ENCODE measurements at regions not wholly inside any gene's neighbourhood (a gene's known extent, or its start where the extent isn't known, plus 50 kb on each side); places are given as distances from the start of the nearest gene placed in this dataset.

- Mint-ChIP-seq H3K9me3 (peaks cover 11 to 27% (median 15%) of the 10 kb centered on the region in 5 donors), H3K4me3 (no peak overlapping the region), H3K27me3 (no peaks in the 10 kb centered on the region), H3K27ac (no peak overlapping the region), H3K36me3 (no peaks in the 10 kb centered on the region), H3K4me1 (no peaks in the 10 kb centered on the region)
- Histone ChIP-seq H3K4me1 (ENCODE audit: insufficient read depth, low read length) (no peaks in the 10 kb centered on the region), H3K27ac (ENCODE audit: low read depth, low read length) (no peak overlapping the region), H3K27me3 (ENCODE audit: insufficient read depth, low read length, poor library complexity, severe bottlenecking) (no peaks in the 10 kb centered on the region), H3K9me3 (ENCODE audit: low read length) (no peaks in the 10 kb centered on the region), H3K4me3 (ENCODE audit: low read length) (no peak overlapping the region), H3K36me3 (ENCODE audit: insufficient read depth, low read length) (no peaks in the 10 kb centered on the region)
- DNase-seq, result no peak
- ChIA-PET CTCF (no interaction called here), POLR2A (no interaction called here)
Observed at GRCh38 chr3:145359040-145359439, 801.9 kb downstream of the PLOD2 start.

- H3K36me3 ChIP-seq (ENCODE audit: insufficient read depth, low read length), result no peaks in the 10 kb centered on the region
- Mint-ChIP-seq H3K27me3 (no peaks in the 10 kb centered on the region), H3K4me3 (no peak overlapping the region), H3K4me1 (no peaks in the 10 kb centered on the region), H3K9me3 (peaks cover 4 to 14% (median 13%) of the 10 kb centered on the region in 5 donors), H3K27ac (no peak overlapping the region), H3K36me3 (no peaks in the 10 kb centered on the region)
- no peaks in the 10 kb centered on the region for H3K9me3 ChIP-seq (ENCODE audit: low read length)
- no peak overlapping the region for H3K27ac ChIP-seq (ENCODE audit: low read depth, low read length)
- DNase-seq, result no peak
- ChIA-PET CTCF (no interaction called here), POLR2A (no interaction called here)
- H3K4me1 ChIP-seq (ENCODE audit: insufficient read depth, low read length), result no peaks in the 10 kb centered on the region
- H3K4me3 ChIP-seq (ENCODE audit: low read length), result no peak overlapping the region
- no peaks in the 10 kb centered on the region for H3K27me3 ChIP-seq (ENCODE audit: insufficient read depth, low read length, poor library complexity, severe bottlenecking)
Observed at GRCh38 chr3:145368748-145369147, 792.2 kb downstream of the PLOD2 start.

- no peak overlapping the region for H3K27ac ChIP-seq (ENCODE audit: low read depth, low read length)
- CTCF ChIA-PET, result no interaction called here
- no peak for DNase-seq
- H3K27me3 ChIP-seq (ENCODE audit: insufficient read depth, low read length, poor library complexity, severe bottlenecking), result no peaks in the 10 kb centered on the region
- no peaks in the 10 kb centered on the region for H3K27me3 Mint-ChIP-seq
- H3K4me1 ChIP-seq (ENCODE audit: insufficient read depth, low read length), result no peaks in the 10 kb centered on the region
- H3K4me3 Mint-ChIP-seq, result no peak overlapping the region
- POLR2A ChIA-PET, result no interaction called here
- H3K9me3 Mint-ChIP-seq, result peaks cover 4 to 16% (median 8%) of the 10 kb centered on the region in 5 donors
- no peak overlapping the region for H3K27ac Mint-ChIP-seq
- no peaks in the 10 kb centered on the region for H3K9me3 ChIP-seq (ENCODE audit: low read length)
- no peaks in the 10 kb centered on the region for H3K36me3 ChIP-seq (ENCODE audit: insufficient read depth, low read length)
- no peak overlapping the region for H3K4me3 ChIP-seq (ENCODE audit: low read length)
- H3K4me1 Mint-ChIP-seq, result no peaks in the 10 kb centered on the region
- no peaks in the 10 kb centered on the region for H3K36me3 Mint-ChIP-seq
Observed at GRCh38 chr3:145370870-145371269, 790.1 kb downstream of the PLOD2 start.

- no peaks in the 10 kb centered on the region for H3K27me3 ChIP-seq (ENCODE audit: insufficient read depth, low read length, poor library complexity, severe bottlenecking)
- no peaks in the 10 kb centered on the region for H3K36me3 ChIP-seq (ENCODE audit: insufficient read depth, low read length)
- H3K4me1 ChIP-seq (ENCODE audit: insufficient read depth, low read length), result no peaks in the 10 kb centered on the region
- no peak for DNase-seq
- no peaks in the 10 kb centered on the region for H3K27me3 Mint-ChIP-seq
- no peaks in the 10 kb centered on the region for H3K36me3 Mint-ChIP-seq
- CTCF ChIA-PET, result no interaction called here
- no peak overlapping the region for H3K27ac Mint-ChIP-seq
- H3K4me3 Mint-ChIP-seq, result no peak overlapping the region
- H3K4me1 Mint-ChIP-seq, result no peaks in the 10 kb centered on the region
- H3K9me3 Mint-ChIP-seq, result peaks cover 0 to 25% (median 11%) of the 10 kb centered on the region in 5 donors
- H3K4me3 ChIP-seq (ENCODE audit: low read length), result no peak overlapping the region
- no peak overlapping the region for H3K27ac ChIP-seq (ENCODE audit: low read depth, low read length)
- H3K9me3 ChIP-seq (ENCODE audit: low read length), result no peaks in the 10 kb centered on the region
- POLR2A ChIA-PET, result no interaction called here
Observed at GRCh38 chr3:145377301-145377700, 783.7 kb downstream of the PLOD2 start.

- H3K9me3 ChIP-seq (ENCODE audit: low read length), result no peaks in the 10 kb centered on the region
- DNase-seq, result no peak
- Mint-ChIP-seq H3K27ac (no peak overlapping the region), H3K36me3 (no peaks in the 10 kb centered on the region), H3K27me3 (no peaks in the 10 kb centered on the region), H3K4me3 (no peak overlapping the region), H3K4me1 (no peaks in the 10 kb centered on the region), H3K9me3 (peaks cover 0 to 17% (median 9%) of the 10 kb centered on the region in 5 donors)
- H3K4me1 ChIP-seq (ENCODE audit: insufficient read depth, low read length), result no peaks in the 10 kb centered on the region
- POLR2A ChIA-PET, result no interaction called here
- H3K36me3 ChIP-seq (ENCODE audit: insufficient read depth, low read length), result no peaks in the 10 kb centered on the region
- CTCF ChIA-PET, result no interaction called here
- H3K27me3 ChIP-seq (ENCODE audit: insufficient read depth, low read length, poor library complexity, severe bottlenecking), result no peaks in the 10 kb centered on the region
- no peak overlapping the region for H3K27ac ChIP-seq (ENCODE audit: low read depth, low read length)
- H3K4me3 ChIP-seq (ENCODE audit: low read length), result no peak overlapping the region
Observed at GRCh38 chr3:145383416-145383815, 777.6 kb downstream of the PLOD2 start.

GRCh38 chr3:145384307-145384706 lies 776.7 kb downstream of the PLOD2 start:
- Histone ChIP-seq H3K27me3 (ENCODE audit: insufficient read depth, low read length, poor library complexity, severe bottlenecking) (no peaks in the 10 kb centered on the region), H3K4me1 (ENCODE audit: insufficient read depth, low read length) (no peaks in the 10 kb centered on the region), H3K36me3 (ENCODE audit: insufficient read depth, low read length) (no peaks in the 10 kb centered on the region), H3K9me3 (ENCODE audit: low read length) (no peaks in the 10 kb centered on the region), H3K27ac (ENCODE audit: low read depth, low read length) (no peak overlapping the region), H3K4me3 (ENCODE audit: low read length) (no peak overlapping the region)
- peaks cover 3 to 17% (median 14%) of the 10 kb centered on the region in 5 donors for H3K9me3 Mint-ChIP-seq
- ChIA-PET POLR2A (no interaction called here), CTCF (no interaction called here)
- no peaks in the 10 kb centered on the region for H3K4me1 Mint-ChIP-seq
- H3K27ac Mint-ChIP-seq, result no peak overlapping the region
- no peaks in the 10 kb centered on the region for H3K36me3 Mint-ChIP-seq
- no peak overlapping the region for H3K4me3 Mint-ChIP-seq
- H3K27me3 Mint-ChIP-seq, result no peaks in the 10 kb centered on the region
- DNase-seq, result no peak

- no peak overlapping the region for H3K27ac ChIP-seq (ENCODE audit: low read depth, low read length)
- Mint-ChIP-seq H3K27ac (no peak overlapping the region), H3K9me3 (peaks cover 6 to 28% (median 17%) of the 10 kb centered on the region in 5 donors), H3K36me3 (no peaks in the 10 kb centered on the region), H3K4me1 (no peaks in the 10 kb centered on the region), H3K27me3 (no peaks in the 10 kb centered on the region), H3K4me3 (no peak overlapping the region)
- no peaks in the 10 kb centered on the region for H3K4me1 ChIP-seq (ENCODE audit: insufficient read depth, low read length)
- H3K9me3 ChIP-seq (ENCODE audit: low read length), result no peaks in the 10 kb centered on the region
- CTCF ChIA-PET, result no interaction called here
- POLR2A ChIA-PET, result no interaction called here
- DNase-seq, result no peak
- no peaks in the 10 kb centered on the region for H3K36me3 ChIP-seq (ENCODE audit: insufficient read depth, low read length)
- no peak overlapping the region for H3K4me3 ChIP-seq (ENCODE audit: low read length)
- no peaks in the 10 kb centered on the region for H3K27me3 ChIP-seq (ENCODE audit: insufficient read depth, low read length, poor library complexity, severe bottlenecking)
Observed at GRCh38 chr3:145387211-145387610, 773.8 kb downstream of the PLOD2 start.

GRCh38 chr3:145395421-145395820 lies 765.6 kb downstream of the PLOD2 start:
- H3K27me3 Mint-ChIP-seq, result no peaks in the 10 kb centered on the region
- Histone ChIP-seq H3K27ac (ENCODE audit: low read depth, low read length) (no peak overlapping the region), H3K4me1 (ENCODE audit: insufficient read depth, low read length) (no peaks in the 10 kb centered on the region), H3K9me3 (ENCODE audit: low read length) (no peaks in the 10 kb centered on the region), H3K4me3 (ENCODE audit: low read length) (no peak overlapping the region), H3K27me3 (ENCODE audit: insufficient read depth, low read length, poor library complexity, severe bottlenecking) (no peaks in the 10 kb centered on the region), H3K36me3 (ENCODE audit: insufficient read depth, low read length) (no peaks in the 10 kb centered on the region)
- ChIA-PET POLR2A (no interaction called here), CTCF (no interaction called here)
- H3K4me1 Mint-ChIP-seq, result no peaks in the 10 kb centered on the region
- no peak overlapping the region for H3K27ac Mint-ChIP-seq
- H3K9me3 Mint-ChIP-seq, result peaks cover 2 to 26% (median 4%) of the 10 kb centered on the region in 5 donors
- DNase-seq, result no peak
- H3K4me3 Mint-ChIP-seq, result no peak overlapping the region
- no peaks in the 10 kb centered on the region for H3K36me3 Mint-ChIP-seq

- H3K4me1 ChIP-seq (ENCODE audit: insufficient read depth, low read length), result no peaks in the 10 kb centered on the region
- Mint-ChIP-seq H3K9me3 (peaks cover 3 to 32% (median 6%) of the 10 kb centered on the region in 5 donors), H3K4me1 (no peaks in the 10 kb centered on the region), H3K27me3 (no peaks in the 10 kb centered on the region), H3K4me3 (no peak overlapping the region), H3K36me3 (no peaks in the 10 kb centered on the region), H3K27ac (no peak overlapping the region)
- ChIA-PET CTCF (no interaction called here), POLR2A (no interaction called here)
- no peaks in the 10 kb centered on the region for H3K36me3 ChIP-seq (ENCODE audit: insufficient read depth, low read length)
- H3K9me3 ChIP-seq (ENCODE audit: low read length), result no peaks in the 10 kb centered on the region
- H3K27ac ChIP-seq (ENCODE audit: low read depth, low read length), result no peak overlapping the region
- H3K4me3 ChIP-seq (ENCODE audit: low read length), result no peak overlapping the region
- no peak for DNase-seq
- H3K27me3 ChIP-seq (ENCODE audit: insufficient read depth, low read length, poor library complexity, severe bottlenecking), result no peaks in the 10 kb centered on the region
Observed at GRCh38 chr3:145411605-145412004, 749.4 kb downstream of the PLOD2 start.

Data from CD8-positive, alpha-beta memory T cell (primary cell).